ENCODE measurements at regions not wholly inside any gene's neighbourhood (a gene's known extent, or its start where the extent isn't known, plus 50 kb on each side); places are given as distances from the start of the nearest gene placed in this dataset.

- Mint-ChIP-seq H3K27me3 (ENCODE audit: low read depth) (no peaks in the 10 kb centered on the region), H3K36me3 (ENCODE audit: low read depth) (no peaks in the 10 kb centered on the region)
Measured at GRCh38 chr4:57278780-57279179, 168.6 kb upstream of the IGFBP7 start.

DNA sequence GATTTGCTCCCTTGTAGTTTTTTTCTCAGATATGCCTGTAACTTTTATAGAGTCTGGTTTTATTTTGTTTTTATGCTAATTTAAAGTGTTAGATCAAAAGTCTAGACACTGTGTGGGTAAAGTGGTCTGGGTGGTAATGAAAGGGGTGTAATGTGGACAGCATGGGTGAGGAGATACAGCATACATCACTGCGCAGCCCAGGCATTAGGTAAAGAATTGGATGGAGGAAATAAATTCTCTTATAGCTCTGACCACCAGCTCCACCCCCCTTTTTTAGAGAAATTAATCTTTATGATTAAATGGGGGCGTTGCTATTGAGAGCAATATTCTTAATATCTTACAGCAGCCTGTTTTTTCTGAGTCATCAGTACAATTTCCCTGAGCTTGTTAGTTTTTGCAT lies 163.9 kb upstream of the IGFBP7 start:
- Mint-ChIP-seq H3K4me1 (no peaks in the 10 kb centered on the region), H3K27me3 (ENCODE audit: low read depth) (no peaks in the 10 kb centered on the region), H3K9me3 (no peaks in the 10 kb centered on the region), H3K4me3 (no peak overlapping the region), H3K27ac (ENCODE audit: unreplicated experiment) (no peak overlapping the region), H3K36me3 (ENCODE audit: low read depth) (no peaks in the 10 kb centered on the region)
- no peak for DNase-seq (ENCODE audit: low read depth, low spot score)
- TF ChIP-seq, protein P1, sequence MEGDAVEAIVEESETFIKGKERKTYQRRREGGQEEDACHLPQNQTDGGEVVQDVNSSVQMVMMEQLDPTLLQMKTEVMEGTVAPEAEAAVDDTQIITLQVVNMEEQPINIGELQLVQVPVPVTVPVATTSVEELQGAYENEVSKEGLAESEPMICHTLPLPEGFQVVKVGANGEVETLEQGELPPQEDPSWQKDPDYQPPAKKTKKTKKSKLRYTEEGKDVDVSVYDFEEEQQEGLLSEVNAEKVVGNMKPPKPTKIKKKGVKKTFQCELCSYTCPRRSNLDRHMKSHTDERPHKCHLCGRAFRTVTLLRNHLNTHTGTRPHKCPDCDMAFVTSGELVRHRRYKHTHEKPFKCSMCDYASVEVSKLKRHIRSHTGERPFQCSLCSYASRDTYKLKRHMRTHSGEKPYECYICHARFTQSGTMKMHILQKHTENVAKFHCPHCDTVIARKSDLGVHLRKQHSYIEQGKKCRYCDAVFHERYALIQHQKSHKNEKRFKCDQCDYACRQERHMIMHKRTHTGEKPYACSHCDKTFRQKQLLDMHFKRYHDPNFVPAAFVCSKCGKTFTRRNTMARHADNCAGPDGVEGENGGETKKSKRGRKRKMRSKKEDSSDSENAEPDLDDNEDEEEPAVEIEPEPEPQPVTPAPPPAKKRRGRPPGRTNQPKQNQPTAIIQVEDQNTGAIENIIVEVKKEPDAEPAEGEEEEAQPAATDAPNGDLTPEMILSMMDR (conservative IDR thresholded peaks at IDR 0.05) = no peak

More at GRCh38 chr4:57278780-57279179, 168.6 kb upstream of the IGFBP7 start:
- TF ChIP-seq, protein P1 (conservative IDR thresholded peaks at IDR 0.05) = no peak
- no peak overlapping the region for H3K4me3 Mint-ChIP-seq
- no peaks in the 10 kb centered on the region for H3K9me3 Mint-ChIP-seq
- DNase-seq (ENCODE audit: low read depth, low spot score) = no peak
- H3K4me1 Mint-ChIP-seq = peaks cover 5% of the 10 kb centered on the region
- H3K27ac Mint-ChIP-seq (ENCODE audit: unreplicated experiment) = no peak overlapping the region

- Mint-ChIP-seq H3K36me3 (ENCODE audit: low read depth) (no peaks in the 10 kb centered on the region), H3K4me1 (peaks cover 15% of the 10 kb centered on the region), H3K27me3 (ENCODE audit: low read depth) (no peaks in the 10 kb centered on the region), H3K9me3 (peaks cover 3% of the 10 kb centered on the region), H3K27ac (ENCODE audit: unreplicated experiment) (no peak overlapping the region), H3K4me3 (no peak overlapping the region)
- no peak for DNase-seq (ENCODE audit: low read depth, low spot score)
- TF ChIP-seq, protein P1 (conservative IDR thresholded peaks at IDR 0.05) = no peak
Measured at GRCh38 chr4:57270346-57270745, 160.2 kb upstream of the IGFBP7 start.

- Mint-ChIP-seq H3K27ac (ENCODE audit: unreplicated experiment) (peak overlapping the region; percentile 20), H3K36me3 (ENCODE audit: low read depth) (peaks cover 4% of the 10 kb centered on the region), H3K9me3 (peaks cover 7% of the 10 kb centered on the region), H3K27me3 (ENCODE audit: low read depth) (no peaks in the 10 kb centered on the region), H3K4me1 (peaks cover 19% of the 10 kb centered on the region), H3K4me3 (no peak overlapping the region)
- peak; percentile 3 for DNase-seq (ENCODE audit: low read depth, low spot score)
- TF ChIP-seq, protein P1 (conservative IDR thresholded peaks at IDR 0.05) = no peak
Measured at GRCh38 chr4:57265831-57266582, 155.8 kb upstream of the IGFBP7 start.

GRCh38 chr4:57254754-57255153 lies 144.6 kb upstream of the IGFBP7 start:
- no peak for DNase-seq (ENCODE audit: low read depth, low spot score)
- TF ChIP-seq, protein P1 (conservative IDR thresholded peaks at IDR 0.05) = no peak
- peaks cover 11% of the 10 kb centered on the region for H3K4me1 Mint-ChIP-seq
- no peaks in the 10 kb centered on the region for H3K36me3 Mint-ChIP-seq (ENCODE audit: low read depth)
- no peaks in the 10 kb centered on the region for H3K27me3 Mint-ChIP-seq (ENCODE audit: low read depth)
- H3K27ac Mint-ChIP-seq (ENCODE audit: unreplicated experiment) = no peak overlapping the region
- H3K4me3 Mint-ChIP-seq = no peak overlapping the region
- H3K9me3 Mint-ChIP-seq = peaks cover 5% of the 10 kb centered on the region

Measured in neural crest cell (in vitro differentiated cells).